Subcutaneous abdominal adipose tissue (tissue), 5 donors: ENCODE measurements at regions not wholly inside any gene's neighbourhood (a gene's known extent, or its start where the extent isn't known, plus 50 kb on each side); places are given as distances from the start of the nearest gene placed in this dataset.

Experiments used
- H3K27ac ChIP-seq: one replicate; pipeline ENCODE4 v1.7.0; 2013; ENCODE audit warnings: low read depth, mild to moderate bottlenecking, inconsistent platforms, low read length, moderate library complexity
- H3K27me3 ChIP-seq, 5 donors: one replicate each; pipeline ENCODE4 v1.7.0; 2013; ENCODE audit warnings: low read length in 5 of 5, inconsistent platforms in 1 of 5; ENCODE audit not compliant: control insufficient read depth in 5 of 5, insufficient read depth in 4 of 5
- H3K36me3 ChIP-seq, 5 donors: one replicate each; pipeline ENCODE4 v1.7.0; 2013; ENCODE audit warnings: low read length in 5 of 5; ENCODE audit not compliant: control insufficient read depth in 5 of 5, insufficient read depth in 5 of 5
- H3K4me1 ChIP-seq, 5 donors: one replicate each; pipeline ENCODE4 v1.7.0; 2013; ENCODE audit warnings: low read length in 5 of 5, mild to moderate bottlenecking in 3 of 5, moderate library complexity in 1 of 5; ENCODE audit not compliant: control insufficient read depth in 5 of 5, insufficient read depth in 5 of 5
- H3K4me3 ChIP-seq, 5 donors: one replicate each; pipeline ENCODE4 v1.7.0; 2013; ENCODE audit warnings: low read length in 5 of 5, low read depth in 1 of 5
- H3K9ac ChIP-seq, 5 donors: one replicate each; pipeline ENCODE4 v1.7.0; 2013; ENCODE audit warnings: low read length in 5 of 5, mild to moderate bottlenecking in 4 of 5, moderate library complexity in 3 of 5
- H3K9me3 ChIP-seq, 5 donors: one replicate each; pipeline ENCODE4 v1.7.0; 2013; ENCODE audit warnings: low read length in 5 of 5; ENCODE audit not compliant: control insufficient read depth in 5 of 5
- donor health status: healthy.
- donor health status: healthy.
- donor health status: healthy.
- donor health status: healthy.
- donor health status: healthy.

DNA sequence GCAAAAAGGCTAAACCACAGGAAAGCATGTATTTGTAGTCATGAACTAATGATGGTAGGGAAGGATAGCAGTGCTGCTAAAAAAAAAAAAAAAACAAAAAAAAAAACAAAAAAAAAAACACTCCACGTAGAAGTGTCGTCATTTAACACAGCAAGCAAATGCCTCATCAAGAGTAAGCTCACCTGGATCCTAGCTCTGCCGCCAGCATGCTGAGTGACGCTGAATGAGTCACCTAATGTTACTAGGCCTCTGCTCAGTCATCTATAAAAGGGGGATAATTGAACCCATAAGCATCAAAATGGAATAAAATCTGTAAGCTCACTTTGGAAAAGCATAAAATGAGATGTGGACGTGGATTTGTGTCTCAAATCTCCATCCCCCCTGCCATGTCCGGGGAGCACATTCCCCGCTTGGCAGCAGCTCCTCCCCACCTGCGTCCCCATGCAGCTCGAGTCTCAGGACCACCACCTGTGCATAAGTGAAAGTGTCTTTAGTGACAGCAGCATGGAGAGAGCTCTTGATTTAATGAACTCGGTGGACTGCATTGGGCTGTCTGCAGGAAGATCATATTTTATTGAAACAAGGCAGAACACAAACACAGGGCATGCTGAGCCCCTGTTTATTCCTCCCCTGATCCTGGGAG lies 427.5 kb downstream of the LRATD1 start:
- no peaks in the 10 kb centered on the region for H3K36me3 ChIP-seq

DNA sequence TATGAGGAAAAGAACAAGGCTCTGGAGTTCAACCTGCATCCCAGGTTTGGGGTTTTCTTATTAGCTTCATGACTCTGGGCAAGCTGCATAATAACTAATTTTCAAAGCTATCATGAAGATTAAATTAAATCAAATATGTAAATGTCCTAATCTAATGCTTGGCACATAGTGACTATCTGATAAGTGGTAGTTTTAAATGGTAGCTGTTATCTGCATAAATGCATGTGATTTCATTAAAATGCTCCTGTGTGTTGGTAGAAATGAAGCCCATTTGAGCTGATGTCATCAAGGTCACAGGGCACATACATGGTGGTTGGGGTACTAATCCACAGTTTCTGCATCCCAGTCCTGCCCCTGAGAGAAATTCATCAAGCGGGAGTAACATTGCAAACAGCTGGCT lies 428.8 kb downstream of the LRATD1 start:
- no peak overlapping the region for H3K27ac ChIP-seq
- peaks cover 0 to 6% (median 0%) of the 10 kb centered on the region in 5 donors for H3K4me1 ChIP-seq
- no peaks in the 10 kb centered on the region for H3K36me3 ChIP-seq
- no peaks in the 10 kb centered on the region for H3K27me3 ChIP-seq
- no peak overlapping the region for H3K4me3 ChIP-seq
- no peak overlapping the region for H3K9ac ChIP-seq
- peaks cover 0 to 7% (median 0%) of the 10 kb centered on the region in 5 donors for H3K9me3 ChIP-seq

More for the DNA sequence above, 427.5 kb downstream of the LRATD1 start:
- no peak overlapping the region for H3K4me3 ChIP-seq
- no peak overlapping the region for H3K27ac ChIP-seq
- H3K4me1 ChIP-seq: peaks cover 0 to 6% (median 0%) of the 10 kb centered on the region in 5 donors
- no peak overlapping the region for H3K9ac ChIP-seq
- H3K9me3 ChIP-seq: no peaks in the 10 kb centered on the region
- H3K27me3 ChIP-seq: no peaks in the 10 kb centered on the region

DNA sequence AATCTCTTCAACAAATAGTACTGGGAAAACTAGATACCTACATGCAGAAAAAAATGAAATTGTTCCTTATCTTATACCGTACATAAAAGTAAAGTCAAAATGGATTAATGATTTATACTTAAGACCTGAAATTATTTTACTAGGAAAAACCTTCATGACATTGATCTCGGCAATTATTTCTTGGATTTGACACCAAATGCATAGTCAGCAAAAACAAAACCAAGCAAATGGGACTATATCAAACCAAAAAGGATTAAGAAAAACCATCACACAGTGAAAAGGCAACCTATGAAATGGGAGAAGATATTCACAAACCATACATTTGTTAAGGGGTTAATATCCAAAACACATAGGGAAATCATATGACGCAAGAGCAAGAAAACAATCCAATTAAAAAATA lies 433.6 kb downstream of the LRATD1 start:
- Histone ChIP-seq H3K4me3 (no peak overlapping the region), H3K9ac (no peak overlapping the region), H3K9me3 (peaks cover 0 to 7% (median 0%) of the 10 kb centered on the region in 5 donors)

DNA sequence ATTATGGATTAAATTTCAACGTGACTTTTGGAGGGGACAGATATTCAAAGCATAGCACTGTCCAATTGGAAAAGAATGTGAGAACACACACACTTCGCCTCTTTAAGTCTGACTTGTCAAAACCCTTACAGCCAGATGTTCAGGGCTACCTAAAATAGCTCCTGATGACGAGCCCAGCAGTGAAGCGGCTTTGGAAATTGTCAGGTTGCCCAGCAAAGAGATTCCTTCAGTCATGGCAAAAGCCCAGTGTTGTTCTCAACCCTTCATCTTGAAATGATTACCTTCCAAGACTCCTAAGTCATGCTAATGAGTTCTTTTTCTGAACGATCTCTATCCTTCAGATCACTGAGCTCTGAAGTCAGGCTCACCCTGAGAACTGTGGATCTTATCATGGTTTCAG lies 436.6 kb downstream of the LRATD1 start:
- Histone ChIP-seq H3K4me3 (no peak overlapping the region), H3K27me3 (no peaks in the 10 kb centered on the region), H3K9ac (no peak overlapping the region), H3K4me1 (no peaks in the 10 kb centered on the region), H3K9me3 (peaks cover 0 to 7% (median 0%) of the 10 kb centered on the region in 5 donors), H3K27ac (no peak overlapping the region), H3K36me3 (no peaks in the 10 kb centered on the region)

More for the DNA sequence above, 433.6 kb downstream of the LRATD1 start:
- no peaks in the 10 kb centered on the region for H3K4me1 ChIP-seq
- no peaks in the 10 kb centered on the region for H3K27me3 ChIP-seq
- no peaks in the 10 kb centered on the region for H3K36me3 ChIP-seq
- H3K27ac ChIP-seq: no peak overlapping the region

DNA sequence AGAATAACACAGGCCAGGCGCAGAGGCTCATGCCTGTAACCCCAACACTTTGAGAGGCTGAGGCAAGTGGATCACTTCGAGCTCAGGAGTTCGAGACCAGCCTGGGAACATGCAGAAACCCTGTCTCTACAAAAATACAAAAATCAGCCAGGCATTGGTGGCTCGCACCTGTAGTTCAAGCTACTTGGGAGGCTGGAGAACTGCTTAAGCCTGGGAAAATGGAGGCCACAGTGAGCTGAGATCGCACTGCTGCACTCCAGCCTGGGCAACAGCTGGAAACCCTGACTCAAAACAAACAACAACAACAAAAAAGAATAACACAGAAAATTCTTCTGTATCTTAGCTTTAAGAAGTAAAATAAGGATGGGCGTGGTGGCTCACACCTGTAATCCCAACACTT lies 440.3 kb downstream of the LRATD1 start:
- no peaks in the 10 kb centered on the region for H3K27me3 ChIP-seq
- H3K36me3 ChIP-seq: no peaks in the 10 kb centered on the region
- H3K4me3 ChIP-seq: no peak overlapping the region
- no peaks in the 10 kb centered on the region for H3K4me1 ChIP-seq
- H3K9me3 ChIP-seq: no peaks in the 10 kb centered on the region
- H3K27ac ChIP-seq: no peak overlapping the region
- H3K9ac ChIP-seq: no peak overlapping the region

DNA sequence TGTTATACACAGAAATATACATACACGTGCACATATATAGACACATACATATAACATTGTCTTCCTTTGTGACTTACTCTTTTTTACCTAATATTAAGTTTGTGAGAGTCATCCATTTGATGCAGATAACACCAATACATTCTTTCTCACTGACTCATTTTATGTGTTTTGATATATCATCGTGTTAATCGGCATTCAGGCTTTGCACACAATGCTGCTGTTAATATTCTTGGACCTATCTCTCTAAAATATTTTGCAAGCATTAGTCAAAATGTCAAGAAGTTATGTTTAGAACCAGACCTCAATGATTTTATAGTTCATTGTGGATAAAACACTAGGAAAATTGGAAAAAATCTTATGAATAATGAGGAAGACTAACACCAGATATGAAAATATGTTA lies 441.1 kb downstream of the LRATD1 start:
- H3K4me3 ChIP-seq: no peak overlapping the region
- H3K27ac ChIP-seq: no peak overlapping the region
- H3K9ac ChIP-seq: no peak overlapping the region
- no peaks in the 10 kb centered on the region for H3K36me3 ChIP-seq
- no peaks in the 10 kb centered on the region for H3K9me3 ChIP-seq
- H3K27me3 ChIP-seq: no peaks in the 10 kb centered on the region
- no peaks in the 10 kb centered on the region for H3K4me1 ChIP-seq

DNA sequence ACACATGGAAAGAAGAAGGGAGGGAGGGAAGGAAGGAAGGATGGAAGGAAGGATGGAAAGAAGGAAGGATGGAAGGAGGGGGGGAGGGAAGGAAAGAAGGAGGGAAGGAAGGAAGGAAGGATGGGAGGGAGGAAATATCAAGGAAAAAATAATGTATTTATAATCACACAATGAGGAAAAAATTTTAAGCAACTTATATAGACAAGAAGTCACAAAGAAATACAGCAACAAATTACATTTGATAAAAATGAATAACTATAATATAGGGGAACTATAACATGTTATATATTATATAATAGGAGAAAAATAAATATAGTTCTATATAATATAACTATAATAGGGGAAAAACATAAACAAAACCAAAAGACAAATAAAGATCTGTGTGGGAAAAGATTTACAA lies 441.8 kb downstream of the LRATD1 start:
- H3K27ac ChIP-seq: no peak overlapping the region
- H3K36me3 ChIP-seq: no peaks in the 10 kb centered on the region
- H3K4me1 ChIP-seq: no peaks in the 10 kb centered on the region
- H3K27me3 ChIP-seq: no peaks in the 10 kb centered on the region
- H3K9ac ChIP-seq: no peak overlapping the region
- H3K4me3 ChIP-seq: no peak overlapping the region
- no peaks in the 10 kb centered on the region for H3K9me3 ChIP-seq

DNA sequence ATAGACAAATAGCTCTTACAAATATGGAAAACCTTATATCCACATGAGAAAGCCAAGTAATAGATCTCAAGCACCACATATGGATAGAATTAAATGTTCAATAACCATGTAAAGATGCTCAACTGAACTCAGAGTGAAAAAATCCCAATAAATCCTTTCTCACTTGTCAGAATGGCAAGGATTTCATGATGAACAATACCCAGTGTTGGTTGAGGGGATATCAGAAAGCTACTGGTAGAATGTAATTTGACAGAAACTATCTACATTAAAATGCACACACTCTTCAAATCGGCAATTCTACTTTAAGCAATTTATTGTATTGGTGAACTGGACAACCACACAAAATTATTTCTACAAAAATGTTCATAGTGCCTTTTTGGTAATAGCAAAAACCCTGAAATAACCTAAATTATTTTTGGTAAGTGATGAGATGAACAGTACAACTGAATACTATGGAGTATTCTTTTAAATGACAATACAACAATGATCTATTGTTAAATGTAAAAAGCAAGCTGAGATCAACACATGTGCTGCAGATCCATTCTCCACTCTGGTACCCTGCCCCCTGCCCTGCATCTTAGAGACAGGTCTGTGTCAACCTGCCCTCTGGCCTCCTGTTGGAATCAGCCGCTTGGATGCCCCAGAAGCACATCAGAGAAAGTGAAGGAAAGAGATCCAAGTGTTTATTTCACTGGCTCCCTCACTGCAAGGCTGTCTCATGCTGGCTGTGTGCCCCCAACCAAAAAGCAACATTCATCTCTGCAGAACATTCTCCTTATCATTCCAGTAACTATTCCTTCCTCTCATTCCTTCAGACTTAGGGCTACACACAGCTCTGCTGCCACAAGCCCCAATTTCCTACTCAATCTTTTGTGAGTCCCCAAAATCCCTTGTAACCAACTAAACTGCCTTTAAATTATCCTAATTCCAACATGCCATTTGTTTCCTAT lies 442.5 kb downstream of the LRATD1 start:
- no peaks in the 10 kb centered on the region for H3K4me1 ChIP-seq
- no peak overlapping the region for H3K27ac ChIP-seq
- H3K9me3 ChIP-seq: no peaks in the 10 kb centered on the region
- H3K36me3 ChIP-seq: no peaks in the 10 kb centered on the region
- no peak overlapping the region for H3K9ac ChIP-seq
- no peak overlapping the region for H3K4me3 ChIP-seq
- H3K27me3 ChIP-seq: no peaks in the 10 kb centered on the region

DNA sequence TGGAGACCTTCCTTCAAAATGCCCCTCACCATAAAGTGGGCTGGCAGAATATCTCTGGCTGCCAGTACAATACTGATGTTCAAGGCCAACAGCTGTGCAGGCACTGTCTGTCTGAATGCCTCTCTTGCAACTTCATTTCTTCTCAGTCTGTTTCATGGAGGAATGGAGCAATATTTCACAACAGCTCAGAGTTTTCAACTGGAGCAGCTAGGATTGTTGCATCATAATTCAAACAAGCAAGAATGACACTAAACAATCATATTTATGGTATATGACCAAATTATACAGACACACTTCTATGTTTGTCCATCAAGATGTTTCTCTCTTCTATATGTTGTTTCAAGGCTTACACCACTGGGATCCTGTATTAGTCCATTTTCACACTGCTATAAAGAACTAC lies 444.2 kb downstream of the LRATD1 start:
- Histone ChIP-seq H3K27me3 (no peaks in the 10 kb centered on the region), H3K4me1 (no peaks in the 10 kb centered on the region), H3K9me3 (no peaks in the 10 kb centered on the region), H3K27ac (no peak overlapping the region), H3K36me3 (no peaks in the 10 kb centered on the region), H3K4me3 (no peak overlapping the region), H3K9ac (no peak overlapping the region)

DNA sequence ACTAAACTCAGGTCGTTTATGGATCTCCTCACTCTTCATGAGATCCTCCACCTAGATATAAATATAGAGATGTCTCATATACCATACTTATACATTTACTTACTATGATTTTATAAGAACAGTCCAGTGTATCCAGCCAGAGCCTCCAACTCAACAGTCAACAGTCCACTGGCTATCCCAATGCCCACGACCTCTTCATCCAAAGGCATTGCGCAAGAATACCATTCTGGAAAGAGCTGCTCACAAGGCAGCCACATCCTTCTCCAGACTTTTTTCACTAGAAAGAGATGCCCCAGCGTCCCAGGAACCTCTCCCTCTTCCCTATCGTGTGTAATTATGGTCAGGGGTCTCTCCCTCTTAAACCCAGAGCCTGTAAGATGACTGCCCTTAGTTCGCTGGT lies 448.8 kb downstream of the LRATD1 start:
- no peak overlapping the region for H3K4me3 ChIP-seq
- H3K9ac ChIP-seq: no peak overlapping the region
- no peaks in the 10 kb centered on the region for H3K9me3 ChIP-seq
- H3K27ac ChIP-seq: no peak overlapping the region
- no peaks in the 10 kb centered on the region for H3K4me1 ChIP-seq
- no peaks in the 10 kb centered on the region for H3K36me3 ChIP-seq
- no peaks in the 10 kb centered on the region for H3K27me3 ChIP-seq
